SK-N-SH (cell line): ENCODE measurements at regions not wholly inside any gene's neighbourhood (a gene's known extent, or its start where the extent isn't known, plus 50 kb on each side); places are given as distances from the start of the nearest gene placed in this dataset.

Source experiments
- CTCF ChIA-PET: fragments of 300-600, 350-600 bp; formaldehyde crosslinking; extraction: SDS; loops from one replicate; lab custom pipeline; 2021; lab: Yijun Ruan, JAX
- POLR2A ChIA-PET: fragments of 350-600 bp; sonication (Branson Sonifier 250); formaldehyde crosslinking; extraction: SDS; loops from one replicate; lab custom pipeline; 2020; ENCODE audit warnings: antibody characterized with exemption, inconsistent platforms; lab: Yijun Ruan, JAX
- DNase-seq: peaks from one replicate; pipeline ENCODE4 v3.0.0; 2012
- H2AFZ ChIP-seq: fragments of 200-600 bp; sonication (generic); 2 replicates; pipeline ENCODE4 v1.8.1; 2016; ENCODE audit warnings: antibody characterized with exemption, mild to moderate bottlenecking, low read depth
- H3F3A ChIP-seq: fragments of 200-600 bp; sonication (generic); replicated peaks from 2 replicates; pipeline ENCODE3; 2016; ENCODE audit warnings: antibody characterized with exemption, mild to moderate bottlenecking; ENCODE audit not compliant: insufficient read depth
- H3K27ac ChIP-seq, 2 experiments: fragments of 200-500 bp in 1 of 2; fragments of 200-600 bp in 1 of 2; sonication (Bioruptor generic) in 1 of 2; sonication (generic), shearing (Covaris generic) in 1 of 2; 2 replicates each; pipeline versions ENCODE4 v1.5.1 to v1.6.1; 2014 to 2016; ENCODE audit warnings: low read depth in 2 of 2, inconsistent platforms in 1 of 2, low read length in 1 of 2, mild to moderate bottlenecking in 1 of 2, mixed read lengths in 1 of 2
- H3K27me3 ChIP-seq: fragments of 200-600 bp; sonication (generic), shearing (Covaris generic); 2 replicates; pipeline ENCODE4 v1.6.1; 2016; ENCODE audit warnings: mixed run types; ENCODE audit not compliant: insufficient read depth
- H3K36me3 ChIP-seq, 2 experiments: fragments of 200-500 bp in 1 of 2; fragments of 200-600 bp in 1 of 2; sonication (Bioruptor generic) in 1 of 2; sonication (generic) in 1 of 2; replicated peaks in 1 of 2; 2 replicates each; pipeline versions ENCODE3 to v1.5.1; 2014 to 2016; ENCODE audit warnings: low read length in 1 of 2, mild to moderate bottlenecking in 1 of 2; ENCODE audit not compliant: insufficient read depth in 2 of 2, control insufficient read depth in 1 of 2
- H3K4me1 ChIP-seq, 2 experiments: fragments of 200-500 bp in 1 of 2; fragments of 200-600 bp in 1 of 2; sonication (Bioruptor generic) in 1 of 2; sonication (generic), shearing (Covaris generic) in 1 of 2; 2 replicates each; pipeline versions ENCODE4 v1.5.1 to v1.6.1; 2014 to 2016; ENCODE audit warnings: low read depth in 1 of 2, low read length in 1 of 2, mixed run types in 1 of 2; ENCODE audit not compliant: insufficient read depth in 2 of 2, control insufficient read depth in 1 of 2
- H3K4me2 ChIP-seq: fragments of 200-600 bp; sonication (generic), shearing (Covaris generic); 2 replicates; pipeline ENCODE4 v1.6.1; 2017; ENCODE audit warnings: mixed run types
- H3K4me3 ChIP-seq, 2 experiments: fragments of 200-500 bp in 1 of 2; fragments of 200-600 bp in 1 of 2; sonication (Bioruptor generic) in 1 of 2; sonication (generic), shearing (Covaris generic) in 1 of 2; 2 replicates each; pipeline versions ENCODE4 v1.5.1 to v1.8.1; 2014 to 2016; ENCODE audit warnings: low read depth in 2 of 2, inconsistent platforms in 1 of 2, low read length in 1 of 2, mild to moderate bottlenecking in 1 of 2, mixed read lengths in 1 of 2, moderate library complexity in 1 of 2
- H3K79me2 ChIP-seq: fragments of 200-600 bp; sonication (generic); 2 replicates; pipeline ENCODE4 v1.8.1; 2017; ENCODE audit warnings: mild to moderate bottlenecking; ENCODE audit not compliant: insufficient read depth
- H3K9ac ChIP-seq: fragments of 200-600 bp; sonication (generic); 2 replicates; pipeline ENCODE4 v1.6.1; 2017; ENCODE audit warnings: mixed run types
- H3K9me2 ChIP-seq: fragments of 200-600 bp; sonication (generic); 2 replicates; pipeline ENCODE4 v1.6.1; 2017; ENCODE audit warnings: mixed run types
- H3K9me3 ChIP-seq: fragments of 200-600 bp; sonication (generic); 2 replicates; pipeline ENCODE4 v1.6.1; 2017; ENCODE audit warnings: mixed run types, mild to moderate bottlenecking, moderate library complexity
- H4K20me1 ChIP-seq: fragments of 200-600 bp; sonication (generic); 2 replicates; pipeline ENCODE4 v1.6.1; 2017; ENCODE audit warnings: mild to moderate bottlenecking, mixed run types; ENCODE audit not compliant: insufficient read depth
- FOSL2 ChIP-seq: IDR thresholded peaks from 2 replicates; pipeline ENCODE4 v1.4.0; 2012; ENCODE audit warnings: low read depth, mild to moderate bottlenecking, moderate library complexity, borderline replicate concordance
- FOXM1 ChIP-seq: IDR thresholded peaks from 2 replicates; pipeline ENCODE4 v1.4.0; 2012; ENCODE audit warnings: low read depth, mild to moderate bottlenecking
- GABPA ChIP-seq: IDR thresholded peaks from 2 replicates; pipeline ENCODE4 v1.4.0; 2012; ENCODE audit warnings: low read depth, mild to moderate bottlenecking
- MXI1 ChIP-seq: IDR thresholded peaks from 2 replicates; pipeline ENCODE4 v1.6.1; 2012; ENCODE audit warnings: mild to moderate bottlenecking, low read depth, low read length, improper control_type of control experiment
- NRF1 ChIP-seq: IDR thresholded peaks from 2 replicates; pipeline ENCODE4 v1.6.1; 2012; ENCODE audit warnings: low read depth, mild to moderate bottlenecking, low read length
- POLR2AphosphoS5 ChIP-seq: IDR thresholded peaks from 2 replicates; pipeline ENCODE4 v1.6.1; 2012; ENCODE audit warnings: low read depth, low read length
- SIN3A ChIP-seq: IDR thresholded peaks from 2 replicates; pipeline ENCODE4 v1.6.1; 2012; ENCODE audit warnings: low read depth, mild to moderate bottlenecking, low read length, moderate library complexity, borderline replicate concordance
- USF1 ChIP-seq: IDR thresholded peaks from 2 replicates; pipeline ENCODE4 v1.4.0; 2012; ENCODE audit warnings: low read depth, borderline replicate concordance
- WGBS: methylation state at CpG from one replicate; pipeline ENCODE4 v1.1.6; 2017; ENCODE audit warnings: low lambda C conversion rate; 5-methylcytosine and 5-hydroxymethylcytosine counted together
- TF ChIP-seq, protein P1 (sequence below): fragments of 150-350 bp; IDR thresholded peaks from 2 replicates; pipeline ENCODE4 v1.6.1; 2016; ENCODE audit warnings: mild to moderate bottlenecking, low read depth, low read length
- TF ChIP-seq, protein P2 (sequence below): IDR thresholded peaks from 2 replicates; pipeline ENCODE4 v1.6.1; 2012; ENCODE audit warnings: mild to moderate bottlenecking, low read depth, low read length, moderate library complexity

DNA sequence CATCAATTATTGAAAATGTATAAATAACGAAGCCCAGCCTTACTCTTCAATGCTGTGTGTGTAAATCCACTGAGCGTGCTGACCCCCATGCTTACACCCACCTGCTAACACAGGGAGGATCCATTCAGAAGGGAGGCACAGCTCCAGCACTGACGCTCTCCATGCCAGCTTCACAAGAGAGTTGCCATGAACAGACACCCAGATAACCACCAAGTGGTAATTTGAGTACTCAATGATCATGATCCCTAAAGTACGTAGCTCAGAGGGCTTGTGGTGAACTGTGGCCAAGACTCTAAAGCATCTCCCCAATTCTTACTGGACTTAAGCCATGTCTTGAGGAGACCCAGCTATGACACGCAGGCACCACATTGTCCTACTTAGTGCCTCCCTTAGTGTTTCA is 98.7 kb downstream of the IGLL1 start:
- Histone ChIP-seq H4K20me1 (no peaks in the 10 kb centered on the region), H3K9ac (no peak overlapping the region), H3K4me1 (peaks cover 0 to 2% of the 10 kb centered on the region in 2 experiments; a peak in 2 of 4 replicates), H2AFZ (no peak overlapping the region), H3K4me3 (no peak overlapping the region), H3K27ac (no peak overlapping the region), H3K36me3 (no peaks in the 10 kb centered on the region), H3K4me2 (no peak overlapping the region), H3K79me2 (no peaks in the 10 kb centered on the region)
- WGBS: 44% methylated on average over 4 of the region's 5 CpGs
- POLR2A ChIA-PET: no interaction called here
- CTCF ChIA-PET: no interaction called here
- TF ChIP-seq, protein P1, sequence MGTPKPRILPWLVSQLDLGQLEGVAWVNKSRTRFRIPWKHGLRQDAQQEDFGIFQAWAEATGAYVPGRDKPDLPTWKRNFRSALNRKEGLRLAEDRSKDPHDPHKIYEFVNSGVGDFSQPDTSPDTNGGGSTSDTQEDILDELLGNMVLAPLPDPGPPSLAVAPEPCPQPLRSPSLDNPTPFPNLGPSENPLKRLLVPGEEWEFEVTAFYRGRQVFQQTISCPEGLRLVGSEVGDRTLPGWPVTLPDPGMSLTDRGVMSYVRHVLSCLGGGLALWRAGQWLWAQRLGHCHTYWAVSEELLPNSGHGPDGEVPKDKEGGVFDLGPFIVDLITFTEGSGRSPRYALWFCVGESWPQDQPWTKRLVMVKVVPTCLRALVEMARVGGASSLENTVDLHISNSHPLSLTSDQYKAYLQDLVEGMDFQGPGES: no peak
- no peak for TF ChIP-seq SIN3A
- no peak for TF ChIP-seq MXI1
- TF ChIP-seq, protein P2, sequence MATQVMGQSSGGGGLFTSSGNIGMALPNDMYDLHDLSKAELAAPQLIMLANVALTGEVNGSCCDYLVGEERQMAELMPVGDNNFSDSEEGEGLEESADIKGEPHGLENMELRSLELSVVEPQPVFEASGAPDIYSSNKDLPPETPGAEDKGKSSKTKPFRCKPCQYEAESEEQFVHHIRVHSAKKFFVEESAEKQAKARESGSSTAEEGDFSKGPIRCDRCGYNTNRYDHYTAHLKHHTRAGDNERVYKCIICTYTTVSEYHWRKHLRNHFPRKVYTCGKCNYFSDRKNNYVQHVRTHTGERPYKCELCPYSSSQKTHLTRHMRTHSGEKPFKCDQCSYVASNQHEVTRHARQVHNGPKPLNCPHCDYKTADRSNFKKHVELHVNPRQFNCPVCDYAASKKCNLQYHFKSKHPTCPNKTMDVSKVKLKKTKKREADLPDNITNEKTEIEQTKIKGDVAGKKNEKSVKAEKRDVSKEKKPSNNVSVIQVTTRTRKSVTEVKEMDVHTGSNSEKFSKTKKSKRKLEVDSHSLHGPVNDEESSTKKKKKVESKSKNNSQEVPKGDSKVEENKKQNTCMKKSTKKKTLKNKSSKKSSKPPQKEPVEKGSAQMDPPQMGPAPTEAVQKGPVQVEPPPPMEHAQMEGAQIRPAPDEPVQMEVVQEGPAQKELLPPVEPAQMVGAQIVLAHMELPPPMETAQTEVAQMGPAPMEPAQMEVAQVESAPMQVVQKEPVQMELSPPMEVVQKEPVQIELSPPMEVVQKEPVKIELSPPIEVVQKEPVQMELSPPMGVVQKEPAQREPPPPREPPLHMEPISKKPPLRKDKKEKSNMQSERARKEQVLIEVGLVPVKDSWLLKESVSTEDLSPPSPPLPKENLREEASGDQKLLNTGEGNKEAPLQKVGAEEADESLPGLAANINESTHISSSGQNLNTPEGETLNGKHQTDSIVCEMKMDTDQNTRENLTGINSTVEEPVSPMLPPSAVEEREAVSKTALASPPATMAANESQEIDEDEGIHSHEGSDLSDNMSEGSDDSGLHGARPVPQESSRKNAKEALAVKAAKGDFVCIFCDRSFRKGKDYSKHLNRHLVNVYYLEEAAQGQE: no peak
- TF ChIP-seq GABPA: no peak
- no peak for TF ChIP-seq NRF1
- TF ChIP-seq USF1: no peak
- no peak for TF ChIP-seq FOSL2
- TF ChIP-seq POLR2AphosphoS5: no peak
- no peak for TF ChIP-seq FOXM1
- TF ChIP-seq, all 33 proteins: peak for 0
- no peaks in the 10 kb centered on the region for H3F3A ChIP-seq
- H3K27me3 ChIP-seq: 0 out of 2 replicates have a peak, but pooled peaks cover 8% of the 10 kb centered on the region
- H3K9me3 ChIP-seq: no peaks in the 10 kb centered on the region
- H3K9me2 ChIP-seq: no peaks in the 10 kb centered on the region
- DNase-seq: no peak

GRCh38 chr22:23478175-23478574 is 101.9 kb downstream of the IGLL1 start:
- no peak overlapping the region for H3K27ac ChIP-seq
- 63% methylated on average over 2 of the region's 4 CpGs for WGBS
- no peak overlapping the region for H3K4me2 ChIP-seq
- H3K9me3 ChIP-seq: no peaks in the 10 kb centered on the region
- ChIA-PET CTCF (no interaction called here), POLR2A (no interaction called here)
- no peaks in the 10 kb centered on the region for H3F3A ChIP-seq
- H3K9me2 ChIP-seq: no peaks in the 10 kb centered on the region
- H2AFZ ChIP-seq: no peak overlapping the region
- no peaks in the 10 kb centered on the region for H3K36me3 ChIP-seq
- no peak overlapping the region for H3K4me3 ChIP-seq
- no peaks in the 10 kb centered on the region for H3K27me3 ChIP-seq
- TF ChIP-seq USF1: no peak
- no peak for DNase-seq
- H3K4me1 ChIP-seq: peaks cover 0 to 15% of the 10 kb centered on the region in 2 experiments; a peak in 2 of 4 replicates
- H3K79me2 ChIP-seq: no peaks in the 10 kb centered on the region
- H4K20me1 ChIP-seq: no peaks in the 10 kb centered on the region
- no peak overlapping the region for H3K9ac ChIP-seq
